NOMO-1 (cell line): ENCODE measurements at regions not wholly inside any gene's neighbourhood (a gene's known extent, or its start where the extent isn't known, plus 50 kb on each side); places are given as distances from the start of the nearest gene placed in this dataset.

ENCODE experiments used
- DNase-seq, 2 experiments: peaks; one replicate each; lab custom pipeline; 2025; ENCODE audit not compliant: unreplicated experiment in 2 of 2; lab: John Stamatoyannopoulos, UW

- DNase-seq: no peak
Measured at GRCh38 chr14:100673085-100673806, 53.4 kb upstream of the DLK1 start.

- no peak for DNase-seq
Measured at GRCh38 chr14:100673807-100674154, 52.9 kb upstream of the DLK1 start.

GRCh38 chr14:100674428-100674827 is 52.3 kb upstream of the DLK1 start:
- DNase-seq: no peak

GRCh38 chr14:100674897-100675619 is 51.6 kb upstream of the DLK1 start:
- no peak for DNase-seq

GRCh38 chr14:100675699-100676684 is 50.7 kb upstream of the DLK1 start:
- DNase-seq: no peak
